DND-41 (cell line): ENCODE measurements at regions not wholly inside any gene's neighbourhood (a gene's known extent, or its start where the extent isn't known, plus 50 kb on each side); places are given as distances from the start of the nearest gene placed in this dataset.

Experiments used
- ATAC-seq: fragments of 200-7000 bp; cut with Tn5 transposase; 3 replicates; pipeline ENCODE4 v1.9.1; 2021; ENCODE audit warnings: low read depth; ENCODE audit not compliant: insufficient read depth
- DNase-seq: peaks from one replicate; pipeline ENCODE4 v3.0.0-alpha.2; 2020
- H2AFZ ChIP-seq: 2 replicates; pipeline ENCODE4 v1.6.0; 2012; ENCODE audit warnings: low read depth, low read length
- H3K27ac ChIP-seq: 2 replicates; pipeline ENCODE4 v1.5.1; 2012; ENCODE audit warnings: low read length, inconsistent platforms
- H3K27me3 ChIP-seq: fragments of 200-600 bp; sonication (generic); 2 replicates; pipeline ENCODE4 v1.6.0; 2012; ENCODE audit warnings: low read length, mild to moderate bottlenecking, inconsistent platforms; ENCODE audit not compliant: insufficient read depth, poor library complexity
- H3K36me3 ChIP-seq: 2 replicates; pipeline ENCODE4 v1.5.1; 2012; ENCODE audit warnings: low read length, inconsistent platforms; ENCODE audit not compliant: insufficient read depth
- H3K4me1 ChIP-seq: 2 replicates; pipeline ENCODE4 v1.5.1; 2012; ENCODE audit warnings: mild to moderate bottlenecking, low read length; ENCODE audit not compliant: insufficient read depth
- H3K4me2 ChIP-seq: 2 replicates; pipeline ENCODE4 v1.6.0; 2012; ENCODE audit warnings: mild to moderate bottlenecking, moderate library complexity, low read length, inconsistent platforms; ENCODE audit not compliant: insufficient read depth
- H3K4me3 ChIP-seq, 2 experiments: fragments of 200-600 bp in 1 of 2; shearing (Covaris generic) in 1 of 2; 2 replicates each; pipeline ENCODE4 v1.5.1; 2012 to 2016; ENCODE audit warnings: inconsistent platforms in 2 of 2, low read length in 2 of 2, mild to moderate bottlenecking in 2 of 2, low read depth in 1 of 2, moderate library complexity in 1 of 2
- H3K79me2 ChIP-seq: 2 replicates; pipeline ENCODE4 v1.6.0; 2012; ENCODE audit warnings: low read length, inconsistent platforms; ENCODE audit not compliant: insufficient read depth
- H3K9ac ChIP-seq: 2 replicates; pipeline ENCODE4 v1.6.0; 2012; ENCODE audit warnings: low read depth, mild to moderate bottlenecking, inconsistent platforms, low read length, moderate library complexity
- H3K9me3 ChIP-seq: 2 replicates; pipeline ENCODE4 v1.5.1; 2012; ENCODE audit warnings: low read length, moderate library complexity, mild to moderate bottlenecking, inconsistent platforms; ENCODE audit not compliant: insufficient read depth, severe bottlenecking
- H4K20me1 ChIP-seq: 2 replicates; pipeline ENCODE4 v1.6.0; 2012; ENCODE audit warnings: low read length; ENCODE audit not compliant: insufficient read depth
- EZH2 ChIP-seq: IDR thresholded peaks from 3 replicates; pipeline ENCODE4 v1.6.1; 2012; ENCODE audit warnings: borderline replicate concordance, low read depth, mild to moderate bottlenecking, moderate library complexity, low read length, inconsistent platforms; ENCODE audit not compliant: severe bottlenecking
- TF ChIP-seq, protein P1 (sequence below): IDR thresholded peaks from 2 replicates; pipeline ENCODE4 v1.5.1; 2012; ENCODE audit warnings: borderline replicate concordance, low read length, moderate library complexity, mild to moderate bottlenecking; ENCODE audit not compliant: poor library complexity, severe bottlenecking; ENCODE audit errors: extremely low read depth

- Histone ChIP-seq H3K4me1 (no peaks in the 10 kb centered on the region), H2AFZ (no peak overlapping the region)
These were observed 182.4 kb upstream of the CCND2 start for GRCh38 chr12:4091016-4091743.

DNA sequence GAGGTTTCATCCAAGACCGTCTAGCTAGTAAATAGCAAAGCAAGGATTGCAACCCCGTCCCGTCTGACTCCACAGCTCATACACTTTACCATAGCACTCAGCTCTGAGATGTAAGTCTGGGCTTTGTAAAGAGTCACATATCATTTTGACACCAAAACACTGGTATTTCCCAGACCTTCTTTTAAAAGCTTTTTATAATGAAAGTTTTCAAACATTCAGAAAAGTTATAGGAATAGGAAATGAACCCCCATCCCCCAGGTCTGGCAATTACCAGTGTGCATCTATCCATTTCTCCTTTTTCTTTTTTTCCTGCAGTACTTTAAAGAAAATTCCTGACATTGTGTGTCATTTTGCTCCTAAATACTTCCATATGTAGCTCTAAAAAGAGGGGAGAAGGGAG lies 183.6 kb upstream of the CCND2 start:
- no peaks in the 10 kb centered on the region for H3K36me3 ChIP-seq
- H3K4me3 ChIP-seq, result no peak overlapping the region
- no peaks in the 10 kb centered on the region for H3K9me3 ChIP-seq
- no peaks in the 10 kb centered on the region for H3K4me1 ChIP-seq
- no peaks in the 10 kb centered on the region for H3K79me2 ChIP-seq
- H3K9ac ChIP-seq, result no peak overlapping the region
- no peak overlapping the region for H3K27ac ChIP-seq
- 0 out of 2 replicates have a peak, but pooled peaks cover 2% of the 10 kb centered on the region for H4K20me1 ChIP-seq
- no peak for ATAC-seq
- no peak for TF ChIP-seq EZH2
- TF ChIP-seq, protein P1, sequence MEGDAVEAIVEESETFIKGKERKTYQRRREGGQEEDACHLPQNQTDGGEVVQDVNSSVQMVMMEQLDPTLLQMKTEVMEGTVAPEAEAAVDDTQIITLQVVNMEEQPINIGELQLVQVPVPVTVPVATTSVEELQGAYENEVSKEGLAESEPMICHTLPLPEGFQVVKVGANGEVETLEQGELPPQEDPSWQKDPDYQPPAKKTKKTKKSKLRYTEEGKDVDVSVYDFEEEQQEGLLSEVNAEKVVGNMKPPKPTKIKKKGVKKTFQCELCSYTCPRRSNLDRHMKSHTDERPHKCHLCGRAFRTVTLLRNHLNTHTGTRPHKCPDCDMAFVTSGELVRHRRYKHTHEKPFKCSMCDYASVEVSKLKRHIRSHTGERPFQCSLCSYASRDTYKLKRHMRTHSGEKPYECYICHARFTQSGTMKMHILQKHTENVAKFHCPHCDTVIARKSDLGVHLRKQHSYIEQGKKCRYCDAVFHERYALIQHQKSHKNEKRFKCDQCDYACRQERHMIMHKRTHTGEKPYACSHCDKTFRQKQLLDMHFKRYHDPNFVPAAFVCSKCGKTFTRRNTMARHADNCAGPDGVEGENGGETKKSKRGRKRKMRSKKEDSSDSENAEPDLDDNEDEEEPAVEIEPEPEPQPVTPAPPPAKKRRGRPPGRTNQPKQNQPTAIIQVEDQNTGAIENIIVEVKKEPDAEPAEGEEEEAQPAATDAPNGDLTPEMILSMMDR, result no peak
- H3K4me2 ChIP-seq, result no peak overlapping the region
- no peak for DNase-seq
- H2AFZ ChIP-seq, result no peak overlapping the region
- no peaks in the 10 kb centered on the region for H3K27me3 ChIP-seq

More at GRCh38 chr12:4091016-4091743, 182.4 kb upstream of the CCND2 start:
- no peak for ATAC-seq
- Histone ChIP-seq H3K9me3 (no peaks in the 10 kb centered on the region), H3K79me2 (no peaks in the 10 kb centered on the region), H4K20me1 (0 out of 2 replicates have a peak, but pooled peaks cover 2% of the 10 kb centered on the region), H3K4me2 (no peak overlapping the region), H3K4me3 (no peak overlapping the region), H3K27me3 (no peaks in the 10 kb centered on the region), H3K27ac (no peak overlapping the region), H3K9ac (no peak overlapping the region), H3K36me3 (no peaks in the 10 kb centered on the region)
- TF ChIP-seq, protein P1, result no peak
- TF ChIP-seq EZH2, result no peak
- DNase-seq, result no peak

GRCh38 chr12:4089121-4089606 lies 184.4 kb upstream of the CCND2 start:
- H3K79me2 ChIP-seq, result no peaks in the 10 kb centered on the region
- ATAC-seq (no peak), DNase-seq (no peak)
- H3K9me3 ChIP-seq, result no peaks in the 10 kb centered on the region
- H4K20me1 ChIP-seq, result 0 out of 2 replicates have a peak, but pooled peaks cover 2% of the 10 kb centered on the region
- H3K4me1 ChIP-seq, result no peaks in the 10 kb centered on the region
- H3K27ac ChIP-seq, result no peak overlapping the region
- TF ChIP-seq, protein P1, result no peak
- no peak for TF ChIP-seq EZH2
- H2AFZ ChIP-seq, result no peak overlapping the region
- H3K9ac ChIP-seq, result no peak overlapping the region
- no peak overlapping the region for H3K4me2 ChIP-seq
- no peak overlapping the region for H3K4me3 ChIP-seq
- no peaks in the 10 kb centered on the region for H3K36me3 ChIP-seq
- H3K27me3 ChIP-seq, result no peaks in the 10 kb centered on the region
